Neural progenitor cell (in vitro differentiated cells): ENCODE measurements at regions not wholly inside any gene's neighbourhood (a gene's known extent, or its start where the extent isn't known, plus 50 kb on each side); places are given as distances from the start of the nearest gene placed in this dataset.

Experiments
- CTCF ChIP-seq: fragments of 200-600 bp; sonication (generic); IDR thresholded peaks from 2 replicates; pipeline ENCODE4 v1.5.1; 2017; ENCODE audit warnings: antibody characterized with exemption, mild to moderate bottlenecking
- EZH2 ChIP-seq: fragments of 200-600 bp; sonication (generic); IDR thresholded peaks from 2 replicates; pipeline ENCODE4 v1.6.1; 2017; ENCODE audit warnings: antibody characterized with exemption, mild to moderate bottlenecking, moderate library complexity
- EZH2phosphoT487 ChIP-seq: fragments of 200-600 bp; sonication (generic); IDR thresholded peaks from 2 replicates; pipeline ENCODE4 v1.6.1; 2017; ENCODE audit warnings: antibody characterized with exemption

DNA sequence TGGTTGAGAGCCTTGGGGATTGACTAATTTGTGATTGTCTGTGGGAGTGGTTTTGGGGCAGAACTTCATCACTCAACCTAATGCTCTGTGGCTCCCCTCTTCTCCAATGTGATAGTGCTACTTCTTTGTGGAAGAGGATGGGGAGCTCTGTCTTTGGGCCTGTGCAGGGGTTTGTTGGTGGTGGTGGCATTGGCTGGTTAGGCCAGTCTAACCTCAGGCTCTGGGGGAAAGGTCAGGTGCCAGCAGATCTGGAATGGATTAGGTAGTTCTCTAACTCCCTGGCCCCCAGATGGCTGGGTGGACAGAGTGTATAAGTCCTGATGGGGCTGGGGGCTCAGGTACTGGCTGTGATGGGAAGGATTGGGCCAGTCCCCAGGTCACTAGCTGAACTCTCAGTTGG is 129.0 kb upstream of the CHD6 start:
- TF ChIP-seq CTCF (no peak), EZH2 (no peak), EZH2phosphoT487 (no peak)
